HG03175 (cell line): ENCODE measurements at regions not wholly inside any gene's neighbourhood (a gene's known extent, or its start where the extent isn't known, plus 50 kb on each side); places are given as distances from the start of the nearest gene placed in this dataset.

Source experiments
- ATAC-seq: cut with Tn5 transposase; IDR thresholded peaks from one replicate; pipeline ENCODE4 v1.9.1; 2021; ENCODE audit warnings: mild to moderate bottlenecking, moderate library complexity; ENCODE audit not compliant: unreplicated experiment

GRCh38 chr16:5643855-5644531, 546.4 kb upstream of the EEF2KMT start:
- ATAC-seq: no peak

GRCh38 chr16:5642436-5642835, 544.8 kb upstream of the EEF2KMT start:
- ATAC-seq: no peak

GRCh38 chr16:5642011-5642410, 544.4 kb upstream of the EEF2KMT start:
- no peak for ATAC-seq

GRCh38 chr16:5640883-5641282, 543.3 kb upstream of the EEF2KMT start:
- ATAC-seq: no peak

- ATAC-seq: no peak
Observed at GRCh38 chr16:5639531-5639930, 541.9 kb upstream of the EEF2KMT start.

- no peak for ATAC-seq
Observed at GRCh38 chr16:5635331-5635730, 537.7 kb upstream of the EEF2KMT start.

- ATAC-seq: no peak
Observed at GRCh38 chr16:5634666-5635180, 537.1 kb upstream of the EEF2KMT start.

- no peak for ATAC-seq
Observed at GRCh38 chr16:5633845-5634440, 536.3 kb upstream of the EEF2KMT start.

GRCh38 chr16:5622234-5622884, 524.8 kb upstream of the EEF2KMT start:
- ATAC-seq: no peak

- no peak for ATAC-seq
Observed at GRCh38 chr16:5621826-5622225, 524.2 kb upstream of the EEF2KMT start.

- ATAC-seq: no peak
Observed at GRCh38 chr16:5619304-5619703, 521.7 kb upstream of the EEF2KMT start.

GRCh38 chr16:5616841-5617240, 519.2 kb upstream of the EEF2KMT start:
- no peak for ATAC-seq

- ATAC-seq: no peak
Observed at GRCh38 chr16:5615868-5616642, 518.5 kb upstream of the EEF2KMT start.

- no peak for ATAC-seq
Observed at GRCh38 chr16:5607169-5607568, 509.6 kb upstream of the EEF2KMT start.

- no peak for ATAC-seq
Observed at GRCh38 chr16:5605404-5605803, 507.8 kb upstream of the EEF2KMT start.

GRCh38 chr16:5604770-5605169, 507.2 kb upstream of the EEF2KMT start:
- ATAC-seq: no peak

- ATAC-seq: no peak
Observed at GRCh38 chr16:5603836-5604235, 506.2 kb upstream of the EEF2KMT start.

GRCh38 chr16:5601957-5602356, 504.4 kb upstream of the EEF2KMT start:
- ATAC-seq: no peak

GRCh38 chr16:5598793-5599192, 501.2 kb upstream of the EEF2KMT start:
- no peak for ATAC-seq

GRCh38 chr16:5595849-5596248, 498.3 kb upstream of the EEF2KMT start:
- ATAC-seq: no peak

GRCh38 chr16:5590416-5590815, 492.8 kb upstream of the EEF2KMT start:
- no peak for ATAC-seq
